GM12875 (cell line): ENCODE measurements at regions not wholly inside any gene's neighbourhood (a gene's known extent, or its start where the extent isn't known, plus 50 kb on each side); places are given as distances from the start of the nearest gene placed in this dataset.

ENCODE experiments used
- H3K4me3 ChIP-seq: one replicate; pipeline ENCODE4 v1.5.1; 2011; ENCODE audit warnings: low read depth, low read length, control low read depth
- TF ChIP-seq, protein P1 (sequence below): IDR thresholded peaks from 2 replicates; pipeline ENCODE4 v1.5.1; 2011; ENCODE audit warnings: low read depth, mild to moderate bottlenecking, control low read depth, inconsistent platforms, low read length, moderate library complexity, borderline replicate concordance; ENCODE audit not compliant: insufficient read depth

DNA sequence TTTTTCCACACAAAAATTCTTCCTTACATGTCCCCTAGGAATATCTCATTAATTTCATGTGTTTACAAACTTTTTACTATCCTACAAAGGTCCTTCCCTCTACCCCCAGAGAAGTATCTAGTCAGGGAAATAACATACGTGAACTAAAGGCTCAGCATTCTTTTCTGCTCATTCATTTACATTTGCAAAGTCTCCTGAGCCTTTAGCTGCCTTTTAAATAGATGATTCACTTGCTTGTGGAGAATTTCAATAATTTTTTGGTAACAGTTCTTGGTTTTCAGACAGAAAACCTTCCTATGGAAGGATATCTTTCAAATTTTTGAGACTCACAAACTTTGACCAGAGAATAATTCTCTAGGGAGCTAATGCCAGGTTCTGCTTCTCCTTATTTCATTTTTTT is 81.5 kb upstream of the RMDN2 start:
- H3K4me3 ChIP-seq, result no peak overlapping the region
- TF ChIP-seq, protein P1, sequence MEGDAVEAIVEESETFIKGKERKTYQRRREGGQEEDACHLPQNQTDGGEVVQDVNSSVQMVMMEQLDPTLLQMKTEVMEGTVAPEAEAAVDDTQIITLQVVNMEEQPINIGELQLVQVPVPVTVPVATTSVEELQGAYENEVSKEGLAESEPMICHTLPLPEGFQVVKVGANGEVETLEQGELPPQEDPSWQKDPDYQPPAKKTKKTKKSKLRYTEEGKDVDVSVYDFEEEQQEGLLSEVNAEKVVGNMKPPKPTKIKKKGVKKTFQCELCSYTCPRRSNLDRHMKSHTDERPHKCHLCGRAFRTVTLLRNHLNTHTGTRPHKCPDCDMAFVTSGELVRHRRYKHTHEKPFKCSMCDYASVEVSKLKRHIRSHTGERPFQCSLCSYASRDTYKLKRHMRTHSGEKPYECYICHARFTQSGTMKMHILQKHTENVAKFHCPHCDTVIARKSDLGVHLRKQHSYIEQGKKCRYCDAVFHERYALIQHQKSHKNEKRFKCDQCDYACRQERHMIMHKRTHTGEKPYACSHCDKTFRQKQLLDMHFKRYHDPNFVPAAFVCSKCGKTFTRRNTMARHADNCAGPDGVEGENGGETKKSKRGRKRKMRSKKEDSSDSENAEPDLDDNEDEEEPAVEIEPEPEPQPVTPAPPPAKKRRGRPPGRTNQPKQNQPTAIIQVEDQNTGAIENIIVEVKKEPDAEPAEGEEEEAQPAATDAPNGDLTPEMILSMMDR, result no peak

DNA sequence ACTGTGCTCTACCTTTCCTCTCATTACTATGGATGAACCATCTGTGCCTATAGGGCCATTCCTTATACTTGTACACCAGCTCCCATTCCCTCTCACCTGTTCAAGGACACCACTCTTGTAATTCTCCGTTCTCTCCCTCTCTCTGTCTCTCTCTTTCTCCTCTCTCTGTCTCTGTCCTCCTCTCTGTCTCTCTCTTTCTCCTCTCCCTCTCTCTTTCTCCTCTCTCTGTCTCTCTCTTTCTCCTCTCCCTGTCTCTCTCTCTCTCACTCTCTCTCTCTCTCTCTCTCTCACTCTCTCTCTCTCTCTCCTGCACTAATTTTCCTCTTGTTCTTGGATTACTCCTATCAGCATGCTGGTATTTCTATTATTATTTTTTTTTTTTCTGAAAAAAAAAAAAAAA is 78.9 kb upstream of the RMDN2 start:
- no peak overlapping the region for H3K4me3 ChIP-seq
- TF ChIP-seq, protein P1, result no peak

DNA sequence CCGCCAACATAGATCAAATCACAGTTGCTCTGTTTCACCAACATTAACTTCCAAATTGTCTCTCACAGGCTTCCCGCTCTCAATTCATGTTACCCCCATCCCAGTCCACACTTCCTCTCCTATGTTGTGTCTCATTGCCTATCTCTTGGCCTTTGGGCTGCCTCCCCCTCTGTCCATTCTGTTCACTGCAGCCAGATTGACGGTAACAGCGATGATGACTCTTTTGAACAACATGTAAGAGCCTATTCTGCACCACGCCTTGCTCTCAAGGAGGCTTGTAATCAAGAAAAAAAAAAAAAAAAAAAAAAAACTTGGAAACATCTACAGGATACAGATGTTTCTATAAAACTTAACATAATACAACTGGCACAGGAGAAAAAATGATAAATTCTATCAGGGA is 77.3 kb upstream of the RMDN2 start:
- no peak overlapping the region for H3K4me3 ChIP-seq
- TF ChIP-seq, protein P1, result no peak

- TF ChIP-seq, protein P1, result no peak
- no peak overlapping the region for H3K4me3 ChIP-seq
Observed at GRCh38 chr2:37848451-37848850, 76.6 kb upstream of the RMDN2 start.

- no peak overlapping the region for H3K4me3 ChIP-seq
- TF ChIP-seq, protein P1, result no peak
Observed at GRCh38 chr2:37849911-37850310, 75.2 kb upstream of the RMDN2 start.

GRCh38 chr2:37851428-37851827 is 73.7 kb upstream of the RMDN2 start:
- TF ChIP-seq, protein P1, result no peak
- H3K4me3 ChIP-seq, result no peak overlapping the region

DNA sequence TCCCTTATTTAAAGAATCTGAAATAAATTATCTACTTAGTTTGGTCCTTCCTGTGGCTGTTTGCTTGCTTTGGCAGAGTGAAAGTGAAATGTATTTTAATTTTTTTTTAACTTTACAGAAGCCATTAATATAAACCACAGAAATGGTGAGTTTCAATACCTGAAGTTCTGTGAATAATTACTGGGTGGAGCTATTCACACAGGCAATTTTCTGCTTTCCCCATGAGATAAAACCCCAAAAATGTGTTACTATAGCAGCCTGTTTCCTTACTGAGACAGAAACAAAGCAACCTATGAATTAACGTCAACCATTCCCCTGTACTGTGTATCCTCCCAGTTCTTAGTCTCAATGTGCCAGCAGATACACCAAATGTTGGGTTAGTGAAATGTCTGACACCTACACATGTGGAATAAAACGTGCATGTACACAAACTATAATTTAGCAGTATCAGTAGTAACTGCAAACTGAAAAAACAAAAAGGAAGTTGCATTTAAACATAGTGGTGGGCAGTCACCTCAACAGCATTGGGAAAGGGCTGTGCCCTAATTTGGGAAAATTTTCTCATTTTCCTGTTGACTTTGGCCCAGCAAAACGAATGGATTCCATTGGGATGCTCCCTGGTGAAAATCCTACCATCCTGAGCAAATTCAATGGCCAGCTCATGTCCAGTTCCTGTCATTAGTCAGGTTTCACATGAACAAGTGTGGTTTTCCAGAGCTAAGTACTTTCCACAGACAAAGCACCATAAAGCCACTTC is 73.1 kb upstream of the RMDN2 start:
- H3K4me3 ChIP-seq, result no peak overlapping the region
- TF ChIP-seq, protein P1, result no peak
